ENCODE measurements at regions not wholly inside any gene's neighbourhood (a gene's known extent, or its start where the extent isn't known, plus 50 kb on each side); places are given as distances from the start of the nearest gene placed in this dataset.

DNA sequence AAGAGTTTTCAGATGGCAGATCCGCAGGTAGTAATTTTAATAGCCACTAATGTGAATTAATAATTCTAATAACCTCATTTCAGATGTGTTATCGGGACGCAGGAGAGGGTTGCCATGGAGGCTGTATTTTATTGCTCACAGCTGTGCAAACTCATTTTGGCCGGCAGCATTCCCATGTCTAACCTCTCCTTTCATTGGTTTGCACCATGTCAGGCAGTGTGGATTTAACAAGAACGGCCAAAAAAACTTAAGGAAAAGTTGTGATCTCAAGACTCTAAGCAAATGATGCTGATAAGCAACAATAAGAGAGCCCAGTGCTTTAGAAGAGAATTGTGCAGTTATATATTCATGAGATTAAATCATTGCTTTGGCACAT is 88.7 kb upstream of the NRP1 start:
- Histone ChIP-seq H3K9me3 (ENCODE audit: control insufficient read depth in 2 of 3, low read length in 3 of 3) (no peaks in the 10 kb centered on the region), H3K27me3 (ENCODE audit: control insufficient read depth in 2 of 2, insufficient read depth in 2 of 2, low read length in 2 of 2) (no peaks in the 10 kb centered on the region), H3K27ac (ENCODE audit: low read depth, low read length) (no peak overlapping the region), H3K4me1 (ENCODE audit: control insufficient read depth in 2 of 2, insufficient read depth in 2 of 2, low read length in 2 of 2) (no peaks in the 10 kb centered on the region), H3K4me3 (ENCODE audit: low read length) (no peak overlapping the region), H3K36me3 (ENCODE audit: control insufficient read depth in 2 of 3, insufficient read depth in 3 of 3, low read length in 3 of 3) (no peaks in the 10 kb centered on the region)
- intact Hi-C loops (cut with micrococcal nuclease): no loop called here
- ATAC-seq: no peak
- H3K4me1 Mint-ChIP-seq: peaks cover 0 to 2% (median 0%) of the 10 kb centered on the region in 7 donors
- CTCF ChIA-PET: no interaction called here
- POLR2A ChIA-PET: no interaction called here
- no peak for DNase-seq
- no peak overlapping the region for H3K4me3 Mint-ChIP-seq
- no peaks in the 10 kb centered on the region for H3K36me3 Mint-ChIP-seq
- H3K9me3 Mint-ChIP-seq: no peaks in the 10 kb centered on the region
- H3K27ac Mint-ChIP-seq: no peak overlapping the region
- peaks cover 20 to 30% (median 24%) of the 10 kb centered on the region in 5 donors for H3K27me3 Mint-ChIP-seq

DNA sequence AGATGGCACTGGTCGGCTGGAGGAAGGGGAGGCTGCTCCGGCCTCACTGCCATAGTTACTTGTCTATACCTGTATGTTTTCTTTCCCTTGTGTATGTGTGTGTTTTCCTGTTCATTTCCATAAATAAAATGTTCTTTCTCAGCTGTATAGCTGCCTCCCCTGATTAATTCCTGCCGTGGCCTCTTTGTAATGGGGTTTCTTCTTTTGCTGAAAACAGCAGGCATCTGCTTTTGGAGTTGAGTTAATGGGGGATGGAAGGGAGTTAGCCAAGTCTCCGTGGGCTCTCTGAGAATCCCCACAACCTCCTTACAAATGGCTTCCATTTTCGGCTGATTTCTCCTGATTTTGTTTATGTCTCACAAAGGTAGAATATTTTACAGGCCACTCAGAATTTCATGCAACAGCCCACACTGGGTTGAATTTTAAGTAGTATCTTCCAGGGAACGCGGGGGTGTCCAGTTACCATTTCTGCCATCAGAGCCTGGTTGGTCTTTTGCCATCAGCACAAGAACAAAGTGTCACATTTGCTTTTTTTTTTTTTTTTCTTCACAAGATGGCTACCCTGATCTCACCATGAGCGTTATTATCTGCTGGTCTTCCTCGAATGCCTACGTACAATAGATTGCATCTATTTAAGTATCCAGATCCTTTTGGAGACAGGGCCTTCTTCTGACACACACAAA is 88.1 kb upstream of the NRP1 start:
- Histone ChIP-seq H3K4me3 (ENCODE audit: low read length) (no peak overlapping the region), H3K4me1 (ENCODE audit: control insufficient read depth in 2 of 2, insufficient read depth in 2 of 2, low read length in 2 of 2) (no peaks in the 10 kb centered on the region), H3K27me3 (ENCODE audit: control insufficient read depth in 2 of 2, insufficient read depth in 2 of 2, low read length in 2 of 2) (no peaks in the 10 kb centered on the region), H3K36me3 (ENCODE audit: control insufficient read depth in 2 of 3, insufficient read depth in 3 of 3, low read length in 3 of 3) (no peaks in the 10 kb centered on the region), H3K27ac (ENCODE audit: low read depth, low read length) (no peak overlapping the region), H3K9me3 (ENCODE audit: control insufficient read depth in 2 of 3, low read length in 3 of 3) (no peaks in the 10 kb centered on the region)
- peaks cover 0 to 2% (median 0%) of the 10 kb centered on the region in 7 donors for H3K4me1 Mint-ChIP-seq
- no peaks in the 10 kb centered on the region for H3K9me3 Mint-ChIP-seq
- no peak overlapping the region for H3K4me3 Mint-ChIP-seq
- ChIA-PET CTCF (no interaction called here), POLR2A (no interaction called here)
- intact Hi-C loops (cut with micrococcal nuclease): no loop called here
- no peaks in the 10 kb centered on the region for H3K36me3 Mint-ChIP-seq
- H3K27me3 Mint-ChIP-seq: peaks cover 18 to 26% (median 20%) of the 10 kb centered on the region in 5 donors
- ATAC-seq (no peak), DNase-seq (no peak)
- H3K27ac Mint-ChIP-seq: no peak overlapping the region

DNA sequence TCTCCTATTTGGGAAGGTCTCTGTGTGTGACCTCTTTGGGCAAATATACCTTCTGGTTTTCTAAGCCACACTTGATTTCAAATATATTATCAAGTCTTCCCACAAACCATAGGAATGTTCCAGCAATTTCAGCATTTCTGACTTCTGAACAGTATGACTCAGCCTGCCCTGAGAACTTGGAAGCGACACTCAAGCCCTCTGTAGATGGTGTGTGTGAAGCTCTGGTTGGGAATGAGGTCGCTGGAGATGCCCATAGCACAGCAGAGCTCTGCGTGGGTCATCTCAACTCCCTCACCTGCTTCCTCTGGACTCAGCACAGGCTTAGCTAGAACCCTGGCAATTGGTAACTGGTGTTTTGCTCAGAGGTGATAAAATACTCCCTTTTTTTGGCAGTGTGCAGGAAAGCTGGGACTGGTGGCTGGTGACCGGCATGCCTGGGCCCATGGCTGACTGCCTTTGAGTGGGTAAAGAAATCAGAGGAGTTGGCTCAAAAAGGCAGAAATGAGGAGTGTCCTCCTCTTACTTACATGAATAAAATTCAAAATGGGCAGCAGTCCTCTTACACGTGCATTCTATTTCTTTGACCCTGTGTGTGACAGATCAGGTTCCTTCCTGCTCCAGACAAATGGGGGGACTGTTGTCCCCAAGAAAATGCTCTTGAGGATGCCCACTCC is 87.5 kb upstream of the NRP1 start:
- Histone ChIP-seq H3K4me3 (ENCODE audit: low read length) (no peak overlapping the region), H3K27me3 (ENCODE audit: control insufficient read depth in 2 of 2, insufficient read depth in 2 of 2, low read length in 2 of 2) (no peaks in the 10 kb centered on the region), H3K9me3 (ENCODE audit: control insufficient read depth in 2 of 3, low read length in 3 of 3) (no peaks in the 10 kb centered on the region), H3K27ac (ENCODE audit: low read depth, low read length) (no peak overlapping the region), H3K4me1 (ENCODE audit: control insufficient read depth in 2 of 2, insufficient read depth in 2 of 2, low read length in 2 of 2) (no peaks in the 10 kb centered on the region), H3K36me3 (ENCODE audit: control insufficient read depth in 2 of 3, insufficient read depth in 3 of 3, low read length in 3 of 3) (no peaks in the 10 kb centered on the region)
- ChIA-PET POLR2A (no interaction called here), CTCF (no interaction called here)
- Mint-ChIP-seq H3K4me1 (peaks cover 0 to 2% (median 0%) of the 10 kb centered on the region in 7 donors), H3K27ac (no peak overlapping the region), H3K9me3 (no peaks in the 10 kb centered on the region), H3K36me3 (no peaks in the 10 kb centered on the region), H3K4me3 (no peak overlapping the region), H3K27me3 (peaks cover 16 to 22% (median 17%) of the 10 kb centered on the region in 5 donors)
- DNase-seq: no peak
- no peak for ATAC-seq
- intact Hi-C loops (cut with micrococcal nuclease): no loop called here

DNA sequence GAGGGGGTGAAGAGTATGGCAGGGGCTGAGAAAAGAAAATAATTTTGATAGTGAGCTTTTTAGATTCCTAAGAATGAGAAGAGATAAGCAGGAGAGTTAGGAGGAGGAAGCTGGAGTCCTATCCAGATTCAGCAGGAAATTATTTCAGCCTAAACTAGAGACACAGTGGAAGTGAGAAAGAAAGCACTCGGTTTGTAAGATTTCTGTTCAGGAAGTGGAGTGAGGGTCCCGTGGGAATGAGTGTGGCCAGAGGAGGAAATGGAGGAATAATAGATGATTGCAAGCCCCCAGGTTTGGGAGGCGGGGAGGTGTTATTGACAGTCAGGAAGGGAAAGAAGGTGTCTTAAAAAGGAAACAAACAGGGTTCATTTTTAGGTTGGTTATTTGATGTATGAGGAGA is 84.8 kb upstream of the NRP1 start:
- H3K36me3 ChIP-seq (ENCODE audit: control insufficient read depth in 2 of 3, insufficient read depth in 3 of 3, low read length in 3 of 3): no peaks in the 10 kb centered on the region
- intact Hi-C loops (cut with micrococcal nuclease): no loop called here
- no peaks in the 10 kb centered on the region for H3K36me3 Mint-ChIP-seq
- no peaks in the 10 kb centered on the region for H3K4me1 ChIP-seq (ENCODE audit: control insufficient read depth in 2 of 2, insufficient read depth in 2 of 2, low read length in 2 of 2)
- H3K4me3 ChIP-seq (ENCODE audit: low read length): no peak overlapping the region
- peaks cover 0 to 2% (median 0%) of the 10 kb centered on the region in 7 donors for H3K4me1 Mint-ChIP-seq
- no peak overlapping the region for H3K27ac ChIP-seq (ENCODE audit: low read depth, low read length)
- H3K9me3 ChIP-seq (ENCODE audit: control insufficient read depth in 2 of 3, low read length in 3 of 3): no peaks in the 10 kb centered on the region
- peaks cover 16 to 22% (median 21%) of the 10 kb centered on the region in 5 donors for H3K27me3 Mint-ChIP-seq
- ATAC-seq (no peak), DNase-seq (no peak)
- no peaks in the 10 kb centered on the region for H3K9me3 Mint-ChIP-seq
- POLR2A ChIA-PET: no interaction called here
- no peak overlapping the region for H3K27ac Mint-ChIP-seq
- no peaks in the 10 kb centered on the region for H3K27me3 ChIP-seq (ENCODE audit: control insufficient read depth in 2 of 2, insufficient read depth in 2 of 2, low read length in 2 of 2)
- CTCF ChIA-PET: no interaction called here
- H3K4me3 Mint-ChIP-seq: no peak overlapping the region

DNA sequence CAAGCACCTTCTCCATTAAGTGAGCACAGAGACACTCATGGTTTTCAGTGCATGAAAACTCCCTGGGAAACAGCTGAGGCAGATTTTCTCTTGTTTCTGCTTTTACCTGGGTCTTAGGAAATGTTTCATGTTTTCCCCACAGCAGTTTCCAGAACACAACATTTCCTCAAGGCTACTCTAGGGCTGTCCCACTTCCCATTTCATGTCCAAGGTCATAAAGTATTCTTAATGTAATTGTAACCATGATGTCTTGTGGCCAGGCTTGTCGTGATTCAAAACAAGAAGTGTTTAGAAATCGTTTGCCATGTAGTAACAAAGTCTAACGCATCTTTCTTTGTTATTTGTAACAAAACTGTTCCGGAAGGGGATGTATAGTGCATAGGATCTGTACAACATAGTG is 83.8 kb upstream of the NRP1 start:
- DNase-seq (no peak), ATAC-seq (no peak)
- H3K27me3 ChIP-seq (ENCODE audit: control insufficient read depth in 2 of 2, insufficient read depth in 2 of 2, low read length in 2 of 2): no peaks in the 10 kb centered on the region
- H3K27ac ChIP-seq (ENCODE audit: low read depth, low read length): no peak overlapping the region
- intact Hi-C loops (cut with micrococcal nuclease): no loop called here
- Mint-ChIP-seq H3K36me3 (no peaks in the 10 kb centered on the region), H3K9me3 (no peaks in the 10 kb centered on the region), H3K27ac (no peak overlapping the region), H3K4me1 (peaks cover 0 to 3% (median 0%) of the 10 kb centered on the region in 7 donors), H3K4me3 (no peak overlapping the region), H3K27me3 (peaks cover 16 to 25% (median 21%) of the 10 kb centered on the region in 5 donors)
- no peaks in the 10 kb centered on the region for H3K36me3 ChIP-seq (ENCODE audit: control insufficient read depth in 2 of 3, insufficient read depth in 3 of 3, low read length in 3 of 3)
- ChIA-PET CTCF (no interaction called here), POLR2A (no interaction called here)
- no peaks in the 10 kb centered on the region for H3K4me1 ChIP-seq (ENCODE audit: control insufficient read depth in 2 of 2, insufficient read depth in 2 of 2, low read length in 2 of 2)
- H3K4me3 ChIP-seq (ENCODE audit: low read length): no peak overlapping the region
- no peaks in the 10 kb centered on the region for H3K9me3 ChIP-seq (ENCODE audit: control insufficient read depth in 2 of 3, low read length in 3 of 3)

DNA sequence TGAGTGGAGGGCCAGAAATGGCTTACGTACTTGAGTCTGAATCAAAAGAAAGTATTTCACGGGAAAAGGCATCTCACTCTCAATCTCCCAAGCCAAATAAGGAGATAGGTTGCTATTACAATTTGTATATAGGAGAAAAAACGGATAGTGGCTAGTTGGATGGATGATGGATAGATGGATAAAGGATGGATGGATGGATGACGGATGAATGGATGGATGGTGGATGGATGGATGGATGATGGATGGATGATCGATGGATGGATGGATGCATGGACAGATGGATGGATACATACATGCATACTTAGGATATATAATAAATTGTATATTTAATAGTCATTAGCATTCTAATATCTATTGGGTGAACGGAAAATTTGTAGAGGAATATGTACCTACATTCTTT is 82.2 kb upstream of the NRP1 start:
- CTCF ChIA-PET: no interaction called here
- Mint-ChIP-seq H3K36me3 (no peaks in the 10 kb centered on the region), H3K27me3 (peaks cover 15 to 27% (median 23%) of the 10 kb centered on the region in 5 donors), H3K27ac (peak overlapping the region in 1 of 9 donors; percentile 1), H3K4me1 (peaks cover 0 to 3% (median 0%) of the 10 kb centered on the region in 7 donors), H3K9me3 (no peaks in the 10 kb centered on the region), H3K4me3 (no peak overlapping the region)
- Histone ChIP-seq H3K27ac (ENCODE audit: low read depth, low read length) (no peak overlapping the region), H3K27me3 (ENCODE audit: control insufficient read depth in 2 of 2, insufficient read depth in 2 of 2, low read length in 2 of 2) (no peaks in the 10 kb centered on the region), H3K9me3 (ENCODE audit: control insufficient read depth in 2 of 3, low read length in 3 of 3) (no peaks in the 10 kb centered on the region), H3K4me3 (ENCODE audit: low read length) (no peak overlapping the region), H3K4me1 (ENCODE audit: control insufficient read depth in 2 of 2, insufficient read depth in 2 of 2, low read length in 2 of 2) (no peaks in the 10 kb centered on the region), H3K36me3 (ENCODE audit: control insufficient read depth in 2 of 3, insufficient read depth in 3 of 3, low read length in 3 of 3) (no peaks in the 10 kb centered on the region)
- intact Hi-C loops (cut with micrococcal nuclease): no loop called here
- POLR2A ChIA-PET: interaction anchor here (0.8 kb wide), 1 partner anchor 41 kb away, joined by 3 read pairs; no protein-coding TSS in a partner anchor
- ATAC-seq (no peak), DNase-seq (no peak)

DNA sequence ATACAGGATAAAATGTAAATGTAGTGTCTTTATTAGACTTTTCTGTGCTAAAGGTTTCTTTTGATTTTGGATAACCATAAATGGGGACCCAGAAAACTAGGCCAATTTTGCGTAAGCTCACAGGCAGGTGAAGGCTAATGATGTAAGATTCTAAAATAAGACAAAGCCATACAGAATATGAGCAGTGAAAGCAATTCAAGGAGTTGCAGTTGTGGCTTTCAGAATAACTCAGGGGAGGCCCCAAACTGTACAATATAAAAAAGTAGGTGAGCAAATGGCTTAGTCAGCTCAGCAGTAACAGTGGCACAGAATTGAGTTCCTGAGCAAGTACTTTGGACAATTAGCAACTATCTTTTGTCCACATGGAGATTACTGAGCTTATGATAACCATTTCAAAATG is 81.7 kb upstream of the NRP1 start:
- H3K4me1 ChIP-seq (ENCODE audit: control insufficient read depth in 2 of 2, insufficient read depth in 2 of 2, low read length in 2 of 2): no peaks in the 10 kb centered on the region
- intact Hi-C loops (cut with micrococcal nuclease): no loop called here
- no peak overlapping the region for H3K4me3 ChIP-seq (ENCODE audit: low read length)
- ATAC-seq: no peak
- H3K27me3 ChIP-seq (ENCODE audit: control insufficient read depth in 2 of 2, insufficient read depth in 2 of 2, low read length in 2 of 2): no peaks in the 10 kb centered on the region
- no peak overlapping the region for H3K4me3 Mint-ChIP-seq
- no peak for DNase-seq
- H3K9me3 Mint-ChIP-seq: no peaks in the 10 kb centered on the region
- peaks cover 0 to 3% (median 0%) of the 10 kb centered on the region in 7 donors for H3K4me1 Mint-ChIP-seq
- H3K27ac Mint-ChIP-seq: no peak overlapping the region
- H3K27ac ChIP-seq (ENCODE audit: low read depth, low read length): no peak overlapping the region
- H3K27me3 Mint-ChIP-seq: peaks cover 18 to 29% (median 25%) of the 10 kb centered on the region in 5 donors
- POLR2A ChIA-PET: interaction anchor here (0.8 kb wide), 1 partner anchor 40 kb away, joined by 3 read pairs; no protein-coding TSS in a partner anchor
- CTCF ChIA-PET: no interaction called here
- H3K36me3 ChIP-seq (ENCODE audit: control insufficient read depth in 2 of 3, insufficient read depth in 3 of 3, low read length in 3 of 3): no peaks in the 10 kb centered on the region
- no peaks in the 10 kb centered on the region for H3K9me3 ChIP-seq (ENCODE audit: control insufficient read depth in 2 of 3, low read length in 3 of 3)
- H3K36me3 Mint-ChIP-seq: no peaks in the 10 kb centered on the region

All from naive thymus-derived CD4-positive, alpha-beta T cell (primary cell).